ENCODE measurements at regions not wholly inside any gene's neighbourhood (a gene's known extent, or its start where the extent isn't known, plus 50 kb on each side); places are given as distances from the start of the nearest gene placed in this dataset.

DNA sequence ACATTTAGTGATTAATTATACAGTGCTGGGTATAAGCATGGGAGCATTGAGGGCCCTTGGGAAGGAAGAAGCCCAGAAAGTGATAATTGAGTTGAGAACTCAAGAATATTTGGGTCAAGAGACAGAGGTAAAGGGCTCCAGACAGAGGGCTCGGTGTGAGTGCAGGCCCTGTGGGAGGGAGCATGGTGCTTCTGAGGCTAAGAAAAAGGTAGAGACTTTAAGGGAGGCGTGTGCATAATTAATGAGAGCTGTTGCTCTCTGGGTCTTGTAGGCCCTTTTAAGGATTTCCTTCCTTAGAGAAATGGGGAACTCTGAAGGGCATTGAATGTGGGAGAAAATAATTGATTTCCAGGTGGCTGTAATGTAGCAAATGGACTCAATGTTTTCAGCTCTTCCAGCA, 735.0 kb upstream of the POU3F3 start:
- TF ChIP-seq, protein P1, sequence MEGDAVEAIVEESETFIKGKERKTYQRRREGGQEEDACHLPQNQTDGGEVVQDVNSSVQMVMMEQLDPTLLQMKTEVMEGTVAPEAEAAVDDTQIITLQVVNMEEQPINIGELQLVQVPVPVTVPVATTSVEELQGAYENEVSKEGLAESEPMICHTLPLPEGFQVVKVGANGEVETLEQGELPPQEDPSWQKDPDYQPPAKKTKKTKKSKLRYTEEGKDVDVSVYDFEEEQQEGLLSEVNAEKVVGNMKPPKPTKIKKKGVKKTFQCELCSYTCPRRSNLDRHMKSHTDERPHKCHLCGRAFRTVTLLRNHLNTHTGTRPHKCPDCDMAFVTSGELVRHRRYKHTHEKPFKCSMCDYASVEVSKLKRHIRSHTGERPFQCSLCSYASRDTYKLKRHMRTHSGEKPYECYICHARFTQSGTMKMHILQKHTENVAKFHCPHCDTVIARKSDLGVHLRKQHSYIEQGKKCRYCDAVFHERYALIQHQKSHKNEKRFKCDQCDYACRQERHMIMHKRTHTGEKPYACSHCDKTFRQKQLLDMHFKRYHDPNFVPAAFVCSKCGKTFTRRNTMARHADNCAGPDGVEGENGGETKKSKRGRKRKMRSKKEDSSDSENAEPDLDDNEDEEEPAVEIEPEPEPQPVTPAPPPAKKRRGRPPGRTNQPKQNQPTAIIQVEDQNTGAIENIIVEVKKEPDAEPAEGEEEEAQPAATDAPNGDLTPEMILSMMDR (conservative IDR thresholded peaks at IDR 0.05 in 1 of 2, IDR thresholded peaks at IDR 0.05 in 1 of 2; ENCODE audit: low read depth in 1 of 2, low read length in 2 of 2), result no peak
- TF ChIP-seq EZH2 (IDR thresholded peaks at IDR 0.05; ENCODE audit: low read length, missing control alignments), result no peak

DNA sequence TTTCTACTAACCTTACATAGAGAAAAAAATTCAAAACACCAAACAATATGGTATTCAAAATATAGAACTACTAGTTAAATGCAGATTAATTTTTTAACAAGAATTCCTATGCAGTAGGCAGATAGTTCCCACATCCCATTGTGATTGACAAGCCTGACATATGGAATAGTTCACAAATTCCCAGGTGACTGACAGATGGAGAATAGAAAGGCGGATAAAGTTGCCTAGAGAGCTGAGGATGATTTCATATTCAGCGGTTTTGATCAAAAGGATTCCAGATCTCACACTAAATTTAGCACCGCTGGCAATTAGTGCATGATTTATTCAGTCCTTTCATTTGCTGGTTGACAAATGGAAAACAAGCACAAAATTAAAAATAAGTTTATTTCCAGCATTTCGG, 733.7 kb upstream of the POU3F3 start:
- H3K4me1 ChIP-seq (ENCODE audit: control insufficient read depth, extremely low read depth, insufficient read depth, low read length), result no peaks in the 10 kb centered on the region
- TF ChIP-seq, protein P1 (conservative IDR thresholded peaks at IDR 0.05 in 1 of 2, IDR thresholded peaks at IDR 0.05 in 1 of 2; ENCODE audit: low read depth in 1 of 2, low read length in 2 of 2), result no peak
- no peak for TF ChIP-seq EZH2 (IDR thresholded peaks at IDR 0.05; ENCODE audit: low read length, missing control alignments)
- no peak overlapping the region for H2AFZ ChIP-seq (ENCODE audit: low read length)
- H3K27ac ChIP-seq (ENCODE audit: insufficient read depth, low read length), result no peak overlapping the region
- no peak overlapping the region for H3K4me2 ChIP-seq (ENCODE audit: extremely low read depth, insufficient read depth, low read length)
- no peaks in the 10 kb centered on the region for H3K27me3 ChIP-seq (ENCODE audit: control insufficient read depth, insufficient read depth, low read length)
- H4K20me1 ChIP-seq (ENCODE audit: control insufficient read depth, extremely low read depth, insufficient read depth, low read length), result no peaks in the 10 kb centered on the region
- no peaks in the 10 kb centered on the region for H3K9me3 ChIP-seq (ENCODE audit: control insufficient read depth, insufficient read depth, low read depth, low read length)
- H3K79me2 ChIP-seq (ENCODE audit: control insufficient read depth, insufficient read depth, low read length), result no peaks in the 10 kb centered on the region
- H3K4me3 ChIP-seq (replicated peaks in 1 of 4; ENCODE audit: control extremely low read depth in 1 of 4, insufficient read depth in 1 of 4, low read depth in 3 of 4, low read length in 4 of 4), result no peak overlapping the region
- DNase-seq (ENCODE audit: low read depth in 2 of 2), result no peak
- no peaks in the 10 kb centered on the region for H3K36me3 ChIP-seq (ENCODE audit: control insufficient read depth, insufficient read depth, low read length)
- H3K9ac ChIP-seq (ENCODE audit: insufficient read depth, low read length), result no peak overlapping the region

More for the DNA sequence above, 735.0 kb upstream of the POU3F3 start:
- H3K4me3 ChIP-seq (replicated peaks in 1 of 4; ENCODE audit: control extremely low read depth in 1 of 4, insufficient read depth in 1 of 4, low read depth in 3 of 4, low read length in 4 of 4), result no peak overlapping the region
- H3K4me2 ChIP-seq (ENCODE audit: extremely low read depth, insufficient read depth, low read length), result no peak overlapping the region
- H3K4me1 ChIP-seq (ENCODE audit: control insufficient read depth, extremely low read depth, insufficient read depth, low read length), result no peaks in the 10 kb centered on the region
- H3K36me3 ChIP-seq (ENCODE audit: control insufficient read depth, insufficient read depth, low read length), result no peaks in the 10 kb centered on the region
- H3K9ac ChIP-seq (ENCODE audit: insufficient read depth, low read length), result no peak overlapping the region
- no peaks in the 10 kb centered on the region for H3K27me3 ChIP-seq (ENCODE audit: control insufficient read depth, insufficient read depth, low read length)
- H3K9me3 ChIP-seq (ENCODE audit: control insufficient read depth, insufficient read depth, low read depth, low read length), result no peaks in the 10 kb centered on the region
- no peak overlapping the region for H2AFZ ChIP-seq (ENCODE audit: low read length)
- H4K20me1 ChIP-seq (ENCODE audit: control insufficient read depth, extremely low read depth, insufficient read depth, low read length), result no peaks in the 10 kb centered on the region
- no peaks in the 10 kb centered on the region for H3K79me2 ChIP-seq (ENCODE audit: control insufficient read depth, insufficient read depth, low read length)
- DNase-seq (ENCODE audit: low read depth in 2 of 2), result no peak
- no peak overlapping the region for H3K27ac ChIP-seq (ENCODE audit: insufficient read depth, low read length)

GRCh38 chr2:104125096-104125495, 728.8 kb upstream of the POU3F3 start:
- Histone ChIP-seq H3K79me2 (ENCODE audit: control insufficient read depth, insufficient read depth, low read length) (no peaks in the 10 kb centered on the region), H3K36me3 (ENCODE audit: control insufficient read depth, insufficient read depth, low read length) (no peaks in the 10 kb centered on the region), H2AFZ (ENCODE audit: low read length) (no peak overlapping the region), H3K9ac (ENCODE audit: insufficient read depth, low read length) (no peak overlapping the region), H3K4me1 (ENCODE audit: control insufficient read depth, extremely low read depth, insufficient read depth, low read length) (no peaks in the 10 kb centered on the region), H3K4me3 (replicated peaks in 1 of 4; ENCODE audit: control extremely low read depth in 1 of 4, insufficient read depth in 1 of 4, low read depth in 3 of 4, low read length in 4 of 4) (no peak overlapping the region), H3K4me2 (ENCODE audit: extremely low read depth, insufficient read depth, low read length) (no peak overlapping the region), H3K27ac (ENCODE audit: insufficient read depth, low read length) (no peak overlapping the region), H4K20me1 (ENCODE audit: control insufficient read depth, extremely low read depth, insufficient read depth, low read length) (no peaks in the 10 kb centered on the region), H3K9me3 (ENCODE audit: control insufficient read depth, insufficient read depth, low read depth, low read length) (no peaks in the 10 kb centered on the region), H3K27me3 (ENCODE audit: control insufficient read depth, insufficient read depth, low read length) (no peaks in the 10 kb centered on the region)
- no peak for TF ChIP-seq EZH2 (IDR thresholded peaks at IDR 0.05; ENCODE audit: low read length, missing control alignments)
- TF ChIP-seq, protein P1 (conservative IDR thresholded peaks at IDR 0.05 in 1 of 2, IDR thresholded peaks at IDR 0.05 in 1 of 2; ENCODE audit: low read depth in 1 of 2, low read length in 2 of 2), result no peak
- no peak for DNase-seq (ENCODE audit: low read depth in 2 of 2)

All from fibroblast of lung (primary cell).